GM12878 (cell line): ENCODE measurements at regions not wholly inside any gene's neighbourhood (a gene's known extent, or its start where the extent isn't known, plus 50 kb on each side); places are given as distances from the start of the nearest gene placed in this dataset.

ENCODE experiments used
- BHLHE40 ChIP-seq, 2 experiments: fragments of 450-650 bp in 1 of 2; IDR thresholded peaks; 2 replicates each; pipeline ENCODE4 v1.6.1; 2011 to 2017; ENCODE audit warnings: low read depth in 2 of 2, borderline replicate concordance in 1 of 2, improper control_type of control experiment in 1 of 2, low read length in 1 of 2, mild to moderate bottlenecking in 1 of 2
- BMI1 ChIP-seq: fragments of 450-650 bp; IDR thresholded peaks from 2 replicates; pipeline ENCODE4 v1.6.1; 2016; ENCODE audit warnings: mild to moderate bottlenecking, moderate library complexity, borderline replicate concordance
- CBX5 ChIP-seq: sonication (generic); IDR thresholded peaks from 2 replicates; pipeline ENCODE4 v1.6.1; 2016; ENCODE audit warnings: low read depth, moderate library complexity, mild to moderate bottlenecking, inconsistent platforms
- EP300 ChIP-seq, 2 experiments: fragments of 150-350 bp in 1 of 2; IDR thresholded peaks; 2 replicates each; pipeline ENCODE4 v1.6.1; 2011 to 2012; ENCODE audit warnings: low read depth in 2 of 2, low read length in 2 of 2, borderline replicate concordance in 1 of 2, improper control_type of control experiment in 1 of 2, inconsistent platforms in 1 of 2; ENCODE audit not compliant: control insufficient read depth in 1 of 2
- GATAD2B ChIP-seq: fragments of 450-650 bp; conservative IDR thresholded peaks from 2 replicates; pipeline ENCODE4 v1.6.1; 2017; ENCODE audit warnings: low read depth, mild to moderate bottlenecking, moderate library complexity
- RAD51 ChIP-seq: fragments of 450-650 bp; IDR thresholded peaks from 2 replicates; pipeline ENCODE4 v1.6.1; 2016; ENCODE audit warnings: moderate library complexity, mild to moderate bottlenecking, inconsistent platforms
- RFX5 ChIP-seq: IDR thresholded peaks from 2 replicates; pipeline ENCODE4 v1.6.1; 2011; ENCODE audit warnings: low read depth, low read length, improper control_type of control experiment
- SIN3A ChIP-seq: IDR thresholded peaks from 2 replicates; pipeline ENCODE4 v1.6.1; 2012; ENCODE audit warnings: low read depth, low read length, improper control_type of control experiment
- TF ChIP-seq, protein P1 (sequence below): fragments of 450-650 bp; IDR thresholded peaks from 2 replicates; pipeline ENCODE4 v1.6.1; 2016; ENCODE audit warnings: mild to moderate bottlenecking
- TF ChIP-seq, protein P2 (sequence below): fragments of 450-650 bp; IDR thresholded peaks from 2 replicates; pipeline ENCODE4 v1.6.1; 2017; ENCODE audit warnings: mild to moderate bottlenecking, moderate library complexity
- TF ChIP-seq, protein P3 (sequence below): fragments of 450-650 bp; IDR thresholded peaks from 2 replicates; pipeline ENCODE4 v1.6.1; 2017; ENCODE audit warnings: borderline replicate concordance
- TF ChIP-seq, protein P4 (sequence below): fragments of 450-650 bp; IDR thresholded peaks from 2 replicates; pipeline ENCODE4 v1.6.1; 2018; ENCODE audit warnings: mild to moderate bottlenecking, low read depth, moderate library complexity; ENCODE audit not compliant: partially characterized antibody

DNA sequence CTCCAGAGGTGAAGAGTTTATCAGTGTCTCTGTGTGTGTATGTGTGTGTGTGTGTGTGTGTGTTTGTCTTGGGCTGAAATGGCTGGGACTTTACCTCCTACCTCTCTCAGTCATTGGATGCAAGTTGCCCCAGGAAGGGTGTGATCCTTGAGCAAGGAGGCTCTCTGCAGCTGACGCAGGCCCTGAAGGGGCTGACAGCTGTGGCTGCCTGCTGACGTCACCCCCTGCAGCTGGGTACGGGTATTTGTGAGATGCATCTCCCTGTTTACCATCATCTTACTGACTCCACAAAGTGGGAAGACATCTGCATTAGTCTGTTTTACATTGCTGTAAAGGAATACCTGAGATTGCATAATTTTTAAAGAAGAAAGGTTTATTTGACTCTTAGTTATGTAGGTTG, 631.5 kb upstream of the RBFOX1 start (continued):
- TF ChIP-seq, protein P1, sequence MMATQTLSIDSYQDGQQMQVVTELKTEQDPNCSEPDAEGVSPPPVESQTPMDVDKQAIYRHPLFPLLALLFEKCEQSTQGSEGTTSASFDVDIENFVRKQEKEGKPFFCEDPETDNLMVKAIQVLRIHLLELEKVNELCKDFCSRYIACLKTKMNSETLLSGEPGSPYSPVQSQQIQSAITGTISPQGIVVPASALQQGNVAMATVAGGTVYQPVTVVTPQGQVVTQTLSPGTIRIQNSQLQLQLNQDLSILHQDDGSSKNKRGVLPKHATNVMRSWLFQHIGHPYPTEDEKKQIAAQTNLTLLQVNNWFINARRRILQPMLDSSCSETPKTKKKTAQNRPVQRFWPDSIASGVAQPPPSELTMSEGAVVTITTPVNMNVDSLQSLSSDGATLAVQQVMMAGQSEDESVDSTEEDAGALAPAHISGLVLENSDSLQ, result no peak
- no peak for TF ChIP-seq GATAD2B
- TF ChIP-seq, protein P2, sequence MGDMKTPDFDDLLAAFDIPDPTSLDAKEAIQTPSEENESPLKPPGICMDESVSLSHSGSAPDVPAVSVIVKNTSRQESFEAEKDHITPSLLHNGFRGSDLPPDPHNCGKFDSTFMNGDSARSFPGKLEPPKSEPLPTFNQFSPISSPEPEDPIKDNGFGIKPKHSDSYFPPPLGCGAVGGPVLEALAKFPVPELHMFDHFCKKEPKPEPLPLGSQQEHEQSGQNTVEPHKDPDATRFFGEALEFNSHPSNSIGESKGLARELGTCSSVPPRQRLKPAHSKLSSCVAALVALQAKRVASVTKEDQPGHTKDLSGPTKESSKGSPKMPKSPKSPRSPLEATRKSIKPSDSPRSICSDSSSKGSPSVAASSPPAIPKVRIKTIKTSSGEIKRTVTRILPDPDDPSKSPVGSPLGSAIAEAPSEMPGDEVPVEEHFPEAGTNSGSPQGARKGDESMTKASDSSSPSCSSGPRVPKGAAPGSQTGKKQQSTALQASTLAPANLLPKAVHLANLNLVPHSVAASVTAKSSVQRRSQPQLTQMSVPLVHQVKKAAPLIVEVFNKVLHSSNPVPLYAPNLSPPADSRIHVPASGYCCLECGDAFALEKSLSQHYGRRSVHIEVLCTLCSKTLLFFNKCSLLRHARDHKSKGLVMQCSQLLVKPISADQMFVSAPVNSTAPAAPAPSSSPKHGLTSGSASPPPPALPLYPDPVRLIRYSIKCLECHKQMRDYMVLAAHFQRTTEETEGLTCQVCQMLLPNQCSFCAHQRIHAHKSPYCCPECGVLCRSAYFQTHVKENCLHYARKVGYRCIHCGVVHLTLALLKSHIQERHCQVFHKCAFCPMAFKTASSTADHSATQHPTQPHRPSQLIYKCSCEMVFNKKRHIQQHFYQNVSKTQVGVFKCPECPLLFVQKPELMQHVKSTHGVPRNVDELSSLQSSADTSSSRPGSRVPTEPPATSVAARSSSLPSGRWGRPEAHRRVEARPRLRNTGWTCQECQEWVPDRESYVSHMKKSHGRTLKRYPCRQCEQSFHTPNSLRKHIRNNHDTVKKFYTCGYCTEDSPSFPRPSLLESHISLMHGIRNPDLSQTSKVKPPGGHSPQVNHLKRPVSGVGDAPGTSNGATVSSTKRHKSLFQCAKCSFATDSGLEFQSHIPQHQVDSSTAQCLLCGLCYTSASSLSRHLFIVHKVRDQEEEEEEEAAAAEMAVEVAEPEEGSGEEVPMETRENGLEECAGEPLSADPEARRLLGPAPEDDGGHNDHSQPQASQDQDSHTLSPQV, result no peak
- TF ChIP-seq RFX5, result no peak
- no peak for TF ChIP-seq RAD51
- TF ChIP-seq EP300 (IDR thresholded peaks at IDR 0.05; ENCODE audit: borderline replicate concordance in 1 of 2, control insufficient read depth in 1 of 2, low read depth in 2 of 2, low read length in 2 of 2), result no peak
- TF ChIP-seq BHLHE40 (IDR thresholded peaks at IDR 0.05; ENCODE audit: borderline replicate concordance in 1 of 2, low read depth in 2 of 2, low read length in 1 of 2), result no peak
- TF ChIP-seq BMI1, result no peak
- TF ChIP-seq, protein P3, sequence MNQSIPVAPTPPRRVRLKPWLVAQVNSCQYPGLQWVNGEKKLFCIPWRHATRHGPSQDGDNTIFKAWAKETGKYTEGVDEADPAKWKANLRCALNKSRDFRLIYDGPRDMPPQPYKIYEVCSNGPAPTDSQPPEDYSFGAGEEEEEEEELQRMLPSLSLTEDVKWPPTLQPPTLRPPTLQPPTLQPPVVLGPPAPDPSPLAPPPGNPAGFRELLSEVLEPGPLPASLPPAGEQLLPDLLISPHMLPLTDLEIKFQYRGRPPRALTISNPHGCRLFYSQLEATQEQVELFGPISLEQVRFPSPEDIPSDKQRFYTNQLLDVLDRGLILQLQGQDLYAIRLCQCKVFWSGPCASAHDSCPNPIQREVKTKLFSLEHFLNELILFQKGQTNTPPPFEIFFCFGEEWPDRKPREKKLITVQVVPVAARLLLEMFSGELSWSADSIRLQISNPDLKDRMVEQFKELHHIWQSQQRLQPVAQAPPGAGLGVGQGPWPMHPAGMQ, result no peak
- TF ChIP-seq, protein P4, sequence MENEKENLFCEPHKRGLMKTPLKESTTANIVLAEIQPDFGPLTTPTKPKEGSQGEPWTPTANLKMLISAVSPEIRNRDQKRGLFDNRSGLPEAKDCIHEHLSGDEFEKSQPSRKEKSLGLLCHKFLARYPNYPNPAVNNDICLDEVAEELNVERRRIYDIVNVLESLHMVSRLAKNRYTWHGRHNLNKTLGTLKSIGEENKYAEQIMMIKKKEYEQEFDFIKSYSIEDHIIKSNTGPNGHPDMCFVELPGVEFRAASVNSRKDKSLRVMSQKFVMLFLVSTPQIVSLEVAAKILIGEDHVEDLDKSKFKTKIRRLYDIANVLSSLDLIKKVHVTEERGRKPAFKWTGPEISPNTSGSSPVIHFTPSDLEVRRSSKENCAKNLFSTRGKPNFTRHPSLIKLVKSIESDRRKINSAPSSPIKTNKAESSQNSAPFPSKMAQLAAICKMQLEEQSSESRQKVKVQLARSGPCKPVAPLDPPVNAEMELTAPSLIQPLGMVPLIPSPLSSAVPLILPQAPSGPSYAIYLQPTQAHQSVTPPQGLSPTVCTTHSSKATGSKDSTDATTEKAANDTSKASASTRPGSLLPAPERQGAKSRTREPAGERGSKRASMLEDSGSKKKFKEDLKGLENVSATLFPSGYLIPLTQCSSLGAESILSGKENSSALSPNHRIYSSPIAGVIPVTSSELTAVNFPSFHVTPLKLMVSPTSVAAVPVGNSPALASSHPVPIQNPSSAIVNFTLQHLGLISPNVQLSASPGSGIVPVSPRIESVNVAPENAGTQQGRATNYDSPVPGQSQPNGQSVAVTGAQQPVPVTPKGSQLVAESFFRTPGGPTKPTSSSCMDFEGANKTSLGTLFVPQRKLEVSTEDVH, result no peak
- no peak for TF ChIP-seq CBX5
- no peak for TF ChIP-seq SIN3A
